HTR-8/SVneo (cell line): ENCODE measurements at regions not wholly inside any gene's neighbourhood (a gene's known extent, or its start where the extent isn't known, plus 50 kb on each side); places are given as distances from the start of the nearest gene placed in this dataset.

Source experiments
- DNase-seq: peaks from one replicate; pipeline ENCODE4 v3.0.0; 2011; ENCODE audit warnings: low spot score, mixed read lengths; ENCODE audit not compliant: insufficient read length
- FAIRE-seq: peaks from 2 replicates; lab custom pipeline; 2011; peaks lifted over from hg19 to GRCh38; lab: Jason Lieb, UNC

- DNase-seq: no peak
- no peak for FAIRE-seq
Measured at GRCh38 chr6:21902628-21903169, 309.1 kb downstream of the SOX4 start.

- FAIRE-seq: no peak
- no peak for DNase-seq
Measured at GRCh38 chr6:21905531-21905930, 312.0 kb downstream of the SOX4 start.

- DNase-seq (no peak), FAIRE-seq (no peak)
Measured at GRCh38 chr6:21906826-21907225, 313.3 kb downstream of the SOX4 start.

GRCh38 chr6:21907291-21907690 lies 313.7 kb downstream of the SOX4 start:
- DNase-seq: no peak
- FAIRE-seq: no peak

GRCh38 chr6:21908161-21908848 lies 314.8 kb downstream of the SOX4 start:
- FAIRE-seq: no peak
- DNase-seq: no peak

- no peak for DNase-seq
- FAIRE-seq: no peak
Measured at GRCh38 chr6:21909321-21909720, 315.8 kb downstream of the SOX4 start.

- FAIRE-seq (no peak), DNase-seq (no peak)
Measured at GRCh38 chr6:21911208-21911607, 317.7 kb downstream of the SOX4 start.

GRCh38 chr6:21912151-21912832 lies 318.7 kb downstream of the SOX4 start:
- no peak for DNase-seq
- no peak for FAIRE-seq

GRCh38 chr6:21914121-21914973 lies 320.8 kb downstream of the SOX4 start:
- FAIRE-seq (no peak), DNase-seq (no peak)

GRCh38 chr6:21915707-21916260 lies 322.2 kb downstream of the SOX4 start:
- DNase-seq (peak; percentile 15), FAIRE-seq (no peak)

- no peak for FAIRE-seq
- no peak for DNase-seq
Measured at GRCh38 chr6:21918041-21918440, 324.5 kb downstream of the SOX4 start.

GRCh38 chr6:21918666-21919065 lies 325.1 kb downstream of the SOX4 start:
- DNase-seq (no peak), FAIRE-seq (no peak)

GRCh38 chr6:21922086-21922485 lies 328.5 kb downstream of the SOX4 start:
- FAIRE-seq (no peak), DNase-seq (peak; percentile 10)

GRCh38 chr6:21924002-21924401 lies 330.5 kb downstream of the SOX4 start:
- DNase-seq (no peak), FAIRE-seq (no peak)

- FAIRE-seq (no peak), DNase-seq (no peak)
Measured at GRCh38 chr6:21928827-21929226, 335.3 kb downstream of the SOX4 start.

GRCh38 chr6:21931641-21932335 lies 338.2 kb downstream of the SOX4 start:
- no peak for DNase-seq
- FAIRE-seq: no peak

GRCh38 chr6:21933351-21933750 lies 339.8 kb downstream of the SOX4 start:
- DNase-seq (no peak), FAIRE-seq (no peak)

- FAIRE-seq (no peak), DNase-seq (no peak)
Measured at GRCh38 chr6:21935142-21935541, 341.6 kb downstream of the SOX4 start.

GRCh38 chr6:21935561-21936028 lies 342.0 kb downstream of the SOX4 start:
- peak; percentile 26 for DNase-seq
- peak; percentile 9 for FAIRE-seq

- DNase-seq (no peak), FAIRE-seq (no peak)
Measured at GRCh38 chr6:21937466-21937865, 343.9 kb downstream of the SOX4 start.
